GM19452 (cell line): ENCODE measurements at regions not wholly inside any gene's neighbourhood (a gene's known extent, or its start where the extent isn't known, plus 50 kb on each side); places are given as distances from the start of the nearest gene placed in this dataset.
"Not testable (repeated sequence)": the region's sequence is repeated elsewhere in the genome, so short reads cannot be mapped to it uniquely, and the experiment has no call there.

Source experiments
- ATAC-seq: cut with Tn5 transposase; IDR thresholded peaks from one replicate; pipeline ENCODE4 v1.9.1; 2021; ENCODE audit not compliant: unreplicated experiment

DNA sequence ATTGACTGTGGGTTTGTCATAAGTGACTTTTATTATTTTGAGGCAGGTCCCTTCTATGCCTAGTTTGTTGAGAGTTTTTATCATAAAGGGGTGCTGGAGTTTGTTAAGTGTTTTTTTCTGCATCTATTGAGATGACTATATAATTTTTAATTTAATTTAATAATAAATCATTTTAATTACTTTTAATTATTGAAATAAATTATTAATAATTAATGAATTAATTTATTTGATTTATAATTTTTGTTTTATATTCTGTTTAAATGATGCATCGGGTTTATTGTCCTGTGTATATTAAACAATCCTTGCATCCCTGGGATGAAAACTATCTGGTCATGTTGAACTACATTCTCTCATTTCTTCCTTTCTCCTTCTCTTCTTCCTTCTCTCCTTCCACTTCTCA lies 1352.2 kb upstream of the PRR20A start:
- no peak for ATAC-seq

DNA sequence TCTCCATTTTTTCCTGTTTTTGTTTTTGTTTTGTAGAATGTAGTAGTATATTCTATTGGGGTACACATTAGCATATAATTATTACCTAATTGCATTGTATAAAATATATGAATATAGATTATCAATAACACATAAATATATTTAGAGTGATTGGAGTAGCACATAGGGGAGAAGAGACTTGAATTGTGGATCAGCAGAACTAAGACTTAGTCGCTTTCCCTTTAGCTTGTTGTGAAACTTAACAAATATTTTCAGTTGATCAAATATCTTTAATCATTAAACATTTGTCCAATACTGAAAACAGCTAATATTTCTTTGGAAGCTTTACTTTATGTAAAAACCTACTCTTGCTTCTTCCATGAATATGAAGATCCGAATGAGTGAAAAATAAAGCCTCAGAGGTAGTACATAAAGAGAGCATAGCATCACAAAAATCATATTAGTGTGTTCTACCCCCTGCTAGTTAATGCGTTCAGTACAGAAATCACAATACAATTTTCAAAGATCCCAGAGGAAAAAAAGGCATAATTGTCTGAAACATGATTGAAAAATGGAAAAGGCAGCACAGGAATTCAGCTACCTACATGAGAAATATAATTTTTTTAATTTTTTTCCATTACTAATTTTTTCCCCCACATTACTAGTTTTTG lies 1348.0 kb upstream of the PRR20A start:
- ATAC-seq, result no peak

DNA sequence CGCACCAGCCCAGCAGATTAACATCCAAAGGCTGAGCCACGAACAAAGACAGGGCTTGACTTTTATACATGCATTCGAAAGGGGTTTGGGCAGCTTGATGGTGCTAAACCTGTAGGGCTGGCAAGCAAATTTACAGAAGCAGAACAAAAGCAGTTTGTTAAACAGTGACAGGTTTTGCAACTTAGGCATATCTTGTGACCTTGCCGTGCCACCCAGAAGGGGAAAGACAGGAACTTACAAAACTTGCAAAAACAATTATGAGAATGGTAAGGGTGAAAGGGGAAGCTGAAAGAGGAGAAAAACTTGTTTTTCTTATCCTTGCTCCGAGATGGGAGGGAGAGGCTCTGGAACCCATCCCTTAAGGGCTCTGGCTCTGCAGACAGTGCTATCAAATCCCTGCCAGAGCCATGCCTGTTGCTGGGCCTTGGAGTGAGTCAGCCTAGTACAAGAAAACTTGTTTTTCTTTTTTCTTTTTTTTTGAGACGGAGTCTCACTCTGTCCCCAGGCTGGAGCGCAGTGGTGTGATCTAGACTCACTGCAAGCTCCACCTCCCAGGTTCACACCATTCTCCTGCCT lies 1325.2 kb upstream of the PRR20A start:
- ATAC-seq, result no peak

DNA sequence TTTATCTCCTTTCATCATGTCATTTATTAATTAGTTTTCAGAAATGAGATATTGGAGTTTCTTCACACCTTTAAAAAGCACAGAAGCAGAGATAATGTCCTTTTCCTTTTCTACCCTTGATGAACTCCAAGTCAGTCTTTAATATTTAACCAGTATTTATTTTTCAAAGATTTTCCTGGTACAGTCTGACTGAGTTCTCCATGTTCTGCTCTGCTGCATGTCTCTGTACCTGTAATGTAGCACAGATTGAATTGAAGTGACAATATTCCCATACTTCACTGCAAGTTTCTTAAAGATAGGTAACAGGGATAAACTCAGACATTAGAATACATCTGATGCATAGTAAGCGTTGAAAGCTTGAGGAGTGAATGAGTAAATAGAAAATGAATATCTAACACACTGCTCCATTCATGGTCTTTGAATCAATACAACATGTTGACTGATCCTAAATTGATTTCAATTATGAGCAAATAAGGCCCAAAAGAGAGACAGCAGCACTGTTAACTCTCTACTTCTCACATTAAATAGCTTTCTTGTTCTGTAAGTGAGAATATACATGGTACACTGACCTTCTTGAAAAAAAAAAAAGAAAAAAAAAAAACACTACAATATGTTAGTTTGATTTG lies 1323.6 kb upstream of the PRR20A start:
- ATAC-seq, result no peak

DNA sequence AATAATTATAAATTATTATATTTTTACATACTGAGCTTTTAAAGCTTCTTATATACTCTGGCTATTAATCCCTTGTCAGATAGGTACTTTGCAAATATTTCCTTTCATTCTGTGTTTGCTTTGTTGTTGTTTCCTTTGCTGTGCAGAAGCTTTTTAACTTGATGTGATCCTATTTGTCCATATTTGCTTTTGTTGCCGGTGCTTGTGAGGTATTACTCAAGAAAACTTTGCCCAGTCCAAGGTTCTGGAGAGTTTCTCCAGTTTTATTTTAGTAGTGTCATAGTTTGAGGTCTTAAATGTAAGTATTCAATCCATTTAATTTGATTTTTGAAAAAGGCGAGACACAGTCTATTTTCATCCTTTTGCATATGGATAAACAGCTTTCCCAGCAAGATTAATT lies 1319.9 kb upstream of the PRR20A start:
- no peak for ATAC-seq

DNA sequence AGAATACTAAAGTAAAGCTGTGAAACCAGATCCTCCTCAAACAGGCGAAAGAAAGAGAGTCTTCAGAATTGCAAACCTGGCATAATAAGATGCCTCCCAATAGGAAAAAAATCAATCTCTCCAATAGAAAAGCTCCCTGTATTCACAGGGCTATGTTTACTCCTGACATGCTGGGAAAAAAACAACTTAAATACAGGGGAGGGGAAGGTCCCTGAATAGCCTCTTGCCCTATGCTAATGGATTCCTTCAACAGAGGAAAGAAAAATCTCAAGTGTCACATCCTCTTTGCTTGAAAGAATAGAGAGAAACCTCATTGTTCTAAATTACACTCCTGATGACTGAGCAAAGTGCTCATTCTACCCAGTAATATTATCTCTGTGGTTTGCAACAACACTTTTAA lies 1271.1 kb upstream of the PRR20A start:
- ATAC-seq, result no peak

DNA sequence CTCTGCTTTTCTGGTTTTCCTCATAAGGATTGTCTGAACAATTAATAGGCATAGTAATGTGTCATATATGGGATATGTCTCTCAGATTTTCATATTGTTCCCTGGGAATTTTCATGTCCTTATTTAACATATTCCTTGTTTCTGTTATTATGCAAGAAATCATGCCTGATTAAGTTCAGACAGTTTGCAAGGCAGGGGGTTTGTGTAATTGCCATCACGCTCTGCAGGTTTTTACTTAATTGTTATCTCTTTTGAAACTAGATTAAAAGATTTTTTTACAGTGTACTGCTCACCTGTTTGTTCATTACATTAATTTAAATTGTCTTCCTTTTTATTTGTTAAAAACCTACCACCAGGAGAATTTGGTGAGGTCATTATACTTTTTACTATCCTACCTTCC lies 1253.2 kb upstream of the PRR20A start:
- ATAC-seq, result no peak

DNA sequence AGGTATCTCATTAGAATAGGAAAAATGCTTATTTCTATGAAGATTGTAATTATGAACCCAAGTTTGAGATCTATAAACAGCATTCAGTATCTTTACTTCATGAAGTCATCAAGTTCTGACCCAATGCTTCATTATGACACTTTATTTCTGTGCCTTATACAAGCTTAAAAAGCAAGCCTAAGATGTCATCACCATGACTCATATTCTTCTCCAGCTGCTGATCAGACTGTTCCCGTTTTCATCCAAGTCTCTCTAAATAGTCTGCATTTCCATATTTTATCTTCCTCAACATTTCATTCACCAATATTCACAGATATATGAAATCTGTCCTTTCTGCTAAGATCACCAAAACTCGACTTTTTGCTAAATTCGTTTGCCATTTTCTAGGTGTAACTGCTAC lies 1247.2 kb upstream of the PRR20A start:
- ATAC-seq, result no peak

DNA sequence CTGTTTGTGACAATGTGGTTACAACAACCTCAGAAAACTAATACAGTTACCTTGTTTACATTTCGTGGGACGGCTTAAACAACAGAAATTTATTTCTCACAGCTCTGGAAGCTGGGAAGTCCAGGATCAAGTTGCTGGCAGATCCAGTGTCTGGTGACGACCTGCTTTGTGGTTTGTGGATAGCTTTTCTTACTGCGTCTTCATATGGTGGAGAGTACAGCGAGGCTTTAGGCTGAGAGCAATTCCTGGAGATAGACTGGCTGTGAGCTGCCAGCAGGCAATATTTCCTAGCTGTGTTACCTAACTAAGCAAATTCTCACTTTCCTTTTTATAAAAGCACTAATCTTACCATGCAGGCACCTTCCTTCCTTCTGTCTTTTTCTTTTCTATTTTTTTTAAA lies 1203.5 kb upstream of the PRR20A start:
- no peak for ATAC-seq

DNA sequence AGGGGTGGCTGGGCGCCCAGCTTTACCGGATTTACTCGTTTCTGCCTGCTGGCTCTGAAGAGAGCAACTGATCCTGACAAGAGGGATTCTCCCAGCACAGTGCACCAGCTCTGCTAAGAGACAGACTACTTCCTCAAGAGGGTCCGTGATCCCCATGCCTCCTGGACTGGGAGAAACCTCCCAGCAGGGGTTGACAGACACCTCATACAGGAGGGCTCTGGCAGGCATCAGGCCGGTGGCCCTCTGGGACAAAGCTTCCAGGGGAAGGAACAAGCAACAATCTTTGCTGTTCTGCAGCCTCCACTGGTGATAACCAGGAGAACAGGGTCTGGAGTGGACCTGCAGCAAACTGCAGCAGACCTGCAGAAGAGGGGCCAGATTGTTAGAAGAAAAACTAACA lies 1192.5 kb upstream of the PRR20A start:
- no peak for ATAC-seq

DNA sequence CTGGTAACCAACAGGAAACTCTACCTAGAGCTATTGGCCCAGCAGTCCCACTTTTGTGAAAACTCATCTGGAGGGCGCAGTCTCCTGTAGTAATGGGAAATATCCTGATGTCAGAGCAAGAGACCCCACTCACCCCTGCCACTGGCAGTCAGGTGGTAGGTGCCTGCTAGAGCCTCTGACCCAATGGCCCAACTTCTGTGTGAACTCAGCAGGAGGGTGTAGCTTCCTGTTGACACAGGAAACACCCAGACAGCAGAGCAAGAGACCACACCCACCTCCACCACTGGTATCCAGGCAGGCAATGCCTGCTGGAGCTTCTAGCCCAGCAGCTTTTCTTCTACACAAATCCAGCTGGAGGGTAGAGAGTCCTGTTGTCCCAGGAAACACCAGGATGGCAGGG lies 1176.8 kb upstream of the PRR20A start:
- ATAC-seq, result no peak

DNA sequence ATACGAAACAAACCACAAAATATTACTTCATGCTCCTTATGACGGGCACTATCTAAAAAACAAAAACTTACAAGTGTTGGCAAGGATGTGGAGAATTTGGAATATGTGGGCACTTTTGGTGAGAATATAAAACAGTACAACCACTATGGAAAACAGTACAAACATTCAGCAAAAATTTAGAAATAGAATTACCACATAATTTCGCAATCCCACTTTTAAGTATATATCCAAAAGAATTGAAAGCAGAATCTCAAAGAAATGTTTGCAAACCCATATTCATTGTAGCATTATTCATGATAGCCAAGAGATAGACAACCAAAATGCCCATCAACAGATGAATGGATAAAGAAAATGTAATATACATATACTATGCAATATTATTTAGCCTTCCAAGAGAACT lies 1173.7 kb upstream of the PRR20A start:
- no peak for ATAC-seq

DNA sequence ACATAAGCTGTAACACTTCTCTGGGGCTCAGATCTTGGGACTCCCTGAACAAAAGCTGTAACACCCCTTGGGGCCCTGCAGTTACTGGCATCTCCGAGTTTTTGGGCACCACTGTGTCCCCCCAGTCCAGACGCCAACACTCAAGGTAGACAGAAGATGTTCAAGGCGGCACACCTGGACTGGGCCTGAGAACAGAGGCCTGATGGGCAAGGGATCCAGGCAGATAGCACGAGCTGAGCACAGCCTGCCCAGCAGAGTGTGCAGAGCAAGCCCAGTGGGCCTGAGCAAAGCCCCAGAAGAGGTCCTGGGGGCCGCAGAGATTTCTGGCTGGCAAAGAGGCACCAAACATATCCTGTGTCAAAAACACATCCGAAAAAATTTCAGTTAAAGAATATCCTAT lies 1163.3 kb upstream of the PRR20A start:
- no peak for ATAC-seq

DNA sequence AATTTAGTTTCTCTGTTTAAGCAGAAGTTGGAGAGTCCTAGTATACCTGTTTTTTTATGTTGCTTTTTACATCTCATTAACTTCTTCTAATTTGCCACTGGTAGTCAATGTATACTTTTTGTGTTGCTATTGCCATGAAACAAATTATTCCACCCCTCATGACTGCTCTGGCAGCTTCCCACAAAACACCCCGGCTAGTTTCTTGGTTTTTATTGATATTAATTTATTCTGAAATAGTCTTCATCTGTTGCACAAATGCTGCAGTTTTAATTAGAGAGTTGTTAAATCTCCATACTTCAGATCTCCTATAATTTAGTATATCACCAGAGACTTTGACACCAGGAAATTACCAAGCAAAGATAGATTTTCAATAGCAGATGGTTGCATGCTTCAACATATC lies 1159.3 kb upstream of the PRR20A start:
- ATAC-seq, result no peak

DNA sequence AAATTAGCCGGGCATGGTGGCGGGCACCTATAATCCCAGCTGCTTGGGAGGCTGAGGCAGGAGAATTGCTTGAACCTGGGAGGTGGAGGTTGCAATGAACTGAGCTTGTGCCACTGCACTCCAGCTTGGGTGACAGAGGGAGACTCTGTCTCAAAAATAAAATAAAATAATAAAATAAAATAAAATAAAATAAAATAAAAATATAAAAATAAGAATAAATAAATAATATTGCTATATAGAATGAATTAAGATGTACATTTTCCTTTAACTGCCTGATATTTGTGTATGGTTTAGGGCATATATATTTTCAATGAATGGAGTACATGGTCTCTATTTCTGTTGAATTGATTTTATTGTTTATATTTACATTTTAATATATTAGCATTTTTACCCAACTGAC lies 1156.7 kb upstream of the PRR20A start:
- ATAC-seq, result not testable (repeated sequence)

DNA sequence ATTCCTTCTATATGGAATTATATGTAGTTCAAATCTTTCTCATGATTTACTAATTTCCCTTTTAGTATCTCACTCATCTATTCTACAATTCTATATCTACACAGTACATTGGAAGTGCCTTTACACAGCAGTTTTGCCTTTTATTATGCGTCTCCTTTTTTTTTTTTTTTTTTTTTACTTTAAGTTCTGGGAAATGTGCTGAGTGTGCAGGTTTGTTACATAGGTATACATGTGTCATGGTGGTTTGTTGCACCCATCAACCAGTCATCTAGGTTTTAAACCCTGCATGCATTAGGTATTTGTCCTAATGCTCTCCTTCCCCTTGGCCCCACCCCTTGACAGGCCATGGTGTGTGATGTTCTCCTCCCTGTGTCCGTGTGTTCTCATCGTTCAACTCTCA lies 1150.1 kb upstream of the PRR20A start:
- no peak for ATAC-seq

DNA sequence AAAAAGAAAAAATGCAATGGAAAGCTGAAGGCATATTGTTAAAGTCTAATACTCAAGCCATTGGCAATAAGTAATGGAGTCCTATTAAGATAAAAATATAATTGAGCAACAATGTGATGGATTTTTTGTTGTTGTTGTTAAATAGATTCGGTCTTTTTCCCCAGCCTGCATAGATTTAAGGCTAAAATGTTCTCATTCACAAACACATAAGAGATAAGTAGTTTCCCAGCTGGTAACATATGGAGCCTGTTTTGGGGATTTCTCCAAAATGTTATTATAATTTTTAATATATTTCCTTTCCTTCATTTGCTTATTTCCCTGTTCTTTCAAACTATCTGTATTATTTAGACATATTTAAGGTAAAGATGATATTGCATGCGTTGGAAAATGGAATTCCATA lies 1149.1 kb upstream of the PRR20A start:
- ATAC-seq, result no peak

DNA sequence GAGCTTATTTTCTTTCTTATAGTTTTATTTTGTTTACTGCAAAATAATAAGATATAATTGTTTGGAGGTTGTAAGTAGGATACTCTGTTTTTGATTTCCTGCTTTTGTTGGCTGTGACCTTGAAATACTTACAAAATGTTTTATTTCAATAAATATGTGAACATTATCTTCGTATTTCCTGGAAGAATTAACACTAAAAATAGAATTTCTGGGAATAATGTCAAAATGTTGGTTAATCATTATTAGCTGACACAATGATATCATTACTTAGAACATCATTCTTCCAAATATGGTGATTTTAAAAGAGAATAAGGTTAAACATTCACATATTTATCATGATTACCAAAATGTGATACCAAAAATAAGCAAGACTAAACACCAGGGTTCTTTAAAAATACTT lies 1148.6 kb upstream of the PRR20A start:
- ATAC-seq, result no peak

DNA sequence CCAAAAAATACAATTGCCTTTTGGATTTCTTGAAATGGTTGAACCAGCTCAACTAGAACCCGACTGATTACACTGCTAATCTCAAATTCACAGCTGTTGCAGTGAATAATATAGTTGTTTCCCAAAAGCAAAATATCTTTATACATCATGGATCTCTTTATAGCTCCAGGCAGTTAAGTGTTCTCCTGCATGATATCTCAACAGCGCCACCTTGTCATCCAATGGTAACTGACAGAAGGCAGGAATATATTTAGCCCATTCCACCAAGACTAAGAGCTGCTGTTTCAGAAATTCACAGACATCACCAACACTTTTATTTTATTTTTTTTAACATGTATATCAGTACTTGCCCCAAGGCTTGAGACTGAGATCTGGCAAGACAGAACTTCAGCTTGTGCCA lies 1141.0 kb upstream of the PRR20A start:
- ATAC-seq, result no peak

DNA sequence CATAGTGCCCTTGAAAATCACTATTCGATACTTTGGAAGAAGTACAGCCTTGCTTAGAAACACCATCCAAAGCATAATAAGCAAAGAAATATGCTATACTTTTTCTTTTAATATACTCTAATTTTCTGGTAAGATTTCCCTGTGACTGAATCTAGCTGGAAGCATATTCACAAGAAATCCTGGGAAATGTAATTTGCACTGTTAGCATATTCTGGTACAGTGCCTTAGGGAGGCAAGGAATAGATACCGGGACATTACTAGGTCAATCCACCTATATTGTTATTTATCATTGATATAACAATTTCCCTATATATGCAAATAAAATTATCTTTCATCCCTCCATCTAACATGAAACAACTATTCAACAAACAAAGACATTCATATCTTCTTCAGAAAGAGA lies 1131.3 kb upstream of the PRR20A start:
- no peak for ATAC-seq

DNA sequence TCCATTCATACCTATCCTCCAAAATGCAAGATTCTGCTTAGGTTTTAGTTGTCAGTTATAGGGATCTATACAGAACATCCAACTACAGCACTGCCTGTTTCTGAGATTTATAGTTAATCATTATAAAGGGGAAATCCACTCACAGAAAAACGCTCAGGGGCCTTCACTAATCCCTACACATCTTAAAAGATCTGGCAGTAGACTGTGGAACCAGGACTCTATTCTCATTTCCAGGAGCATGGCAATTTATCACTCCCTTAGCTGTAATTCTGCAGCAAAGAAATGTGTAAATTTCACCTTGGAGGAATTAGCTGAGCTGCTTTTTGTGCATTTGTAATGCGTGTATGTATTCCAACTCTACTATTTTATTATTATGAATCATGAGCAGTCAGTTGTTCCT lies 1128.1 kb upstream of the PRR20A start:
- ATAC-seq, result no peak

DNA sequence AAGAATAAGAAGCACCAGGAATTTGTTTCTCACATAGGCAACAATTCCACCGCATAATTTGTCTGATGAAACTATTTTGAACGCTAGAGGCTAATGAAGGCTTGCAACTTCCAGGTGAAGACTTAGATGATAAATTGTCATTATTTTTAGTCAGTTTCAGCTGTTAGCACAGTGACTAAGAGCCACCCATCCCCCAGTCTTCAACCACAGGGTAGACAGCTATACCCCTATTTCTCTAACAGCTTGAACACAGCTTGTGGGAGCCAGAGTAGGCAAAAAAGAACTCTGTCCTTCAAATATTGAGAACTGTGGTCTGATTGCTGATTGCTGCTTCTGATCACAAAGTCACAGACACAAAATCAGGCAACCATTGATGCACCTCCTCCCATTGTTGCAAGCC lies 1124.8 kb upstream of the PRR20A start:
- ATAC-seq, result no peak

DNA sequence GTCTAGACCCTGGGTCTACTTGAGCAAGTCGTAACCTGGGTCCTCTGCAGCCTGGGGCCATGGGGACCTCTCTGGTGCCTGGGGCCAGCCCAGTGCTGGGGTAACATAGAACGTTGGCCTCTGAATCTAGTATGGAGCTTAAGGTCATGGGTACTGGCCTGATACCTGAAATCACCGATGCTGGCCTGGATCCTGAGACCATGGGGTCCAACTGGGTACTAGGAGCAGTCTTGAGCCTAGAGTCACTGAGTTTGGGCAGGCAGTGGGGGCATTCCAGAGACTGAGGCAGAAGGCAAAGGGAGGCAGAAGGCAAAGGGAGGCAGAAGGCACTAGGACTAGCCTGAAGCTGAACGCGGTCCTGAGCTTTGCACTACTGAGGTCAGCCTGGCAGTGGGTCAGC lies 1121.1 kb upstream of the PRR20A start:
- ATAC-seq, result no peak
